ENCODE measurements at regions not wholly inside any gene's neighbourhood (a gene's known extent, or its start where the extent isn't known, plus 50 kb on each side); places are given as distances from the start of the nearest gene placed in this dataset.
"Not testable (repeated sequence)": the region's sequence is repeated elsewhere in the genome, so short reads cannot be mapped to it uniquely, and the experiment has no call there.

- DNase-seq (ENCODE audit: extremely low spot score, unreplicated experiment): no peak
- no peak for TF ChIP-seq CTCF (conservative IDR thresholded peaks at IDR 0.05)
- no peak overlapping the region for H3K4me3 Mint-ChIP-seq
- H3K27me3 Mint-ChIP-seq: no peaks in the 10 kb centered on the region
- H3K27ac Mint-ChIP-seq: no peak overlapping the region
- H3K9me3 Mint-ChIP-seq: no peaks in the 10 kb centered on the region
- H3K36me3 Mint-ChIP-seq: no peaks in the 10 kb centered on the region
- H3K4me1 Mint-ChIP-seq (ENCODE audit: unreplicated experiment): no peaks in the 10 kb centered on the region
These were observed 554.6 kb upstream of the RGMB start for GRCh38 chr5:98218838-98219237.

- Mint-ChIP-seq H3K27me3 (no peaks in the 10 kb centered on the region), H3K27ac (no peak overlapping the region), H3K4me1 (ENCODE audit: unreplicated experiment) (no peaks in the 10 kb centered on the region), H3K9me3 (peaks cover 7% of the 10 kb centered on the region), H3K4me3 (no peak overlapping the region), H3K36me3 (no peaks in the 10 kb centered on the region)
- TF ChIP-seq CTCF (conservative IDR thresholded peaks at IDR 0.05): no peak
- DNase-seq (ENCODE audit: extremely low spot score, unreplicated experiment): no peak
These were observed 546.0 kb upstream of the RGMB start for GRCh38 chr5:98227489-98227888.

GRCh38 chr5:98231089-98231488 is 542.4 kb upstream of the RGMB start:
- H3K27ac Mint-ChIP-seq: no peak overlapping the region
- H3K9me3 Mint-ChIP-seq: peaks cover 7% of the 10 kb centered on the region
- no peak for DNase-seq (ENCODE audit: extremely low spot score, unreplicated experiment)
- H3K4me1 Mint-ChIP-seq (ENCODE audit: unreplicated experiment): no peaks in the 10 kb centered on the region
- no peaks in the 10 kb centered on the region for H3K36me3 Mint-ChIP-seq
- no peak overlapping the region for H3K4me3 Mint-ChIP-seq
- H3K27me3 Mint-ChIP-seq: no peaks in the 10 kb centered on the region
- no peak for TF ChIP-seq CTCF (conservative IDR thresholded peaks at IDR 0.05)

- H3K27me3 Mint-ChIP-seq; H3K36me3 Mint-ChIP-seq; H3K9me3 Mint-ChIP-seq; DNase-seq (ENCODE audit: extremely low spot score, unreplicated experiment); H3K27ac Mint-ChIP-seq; H3K4me1 Mint-ChIP-seq (ENCODE audit: unreplicated experiment); H3K4me3 Mint-ChIP-seq: not testable (repeated sequence)
These were observed 535.7 kb upstream of the RGMB start for GRCh38 chr5:98237794-98238193.

- no peaks in the 10 kb centered on the region for H3K9me3 Mint-ChIP-seq
- H3K4me1 Mint-ChIP-seq (ENCODE audit: unreplicated experiment): no peaks in the 10 kb centered on the region
- TF ChIP-seq CTCF (conservative IDR thresholded peaks at IDR 0.05): no peak
- no peak for DNase-seq (ENCODE audit: extremely low spot score, unreplicated experiment)
- H3K27me3 Mint-ChIP-seq: no peaks in the 10 kb centered on the region
- no peak overlapping the region for H3K4me3 Mint-ChIP-seq
- H3K27ac Mint-ChIP-seq: no peak overlapping the region
- no peaks in the 10 kb centered on the region for H3K36me3 Mint-ChIP-seq
These were observed 529.5 kb upstream of the RGMB start for GRCh38 chr5:98243972-98244371.

GRCh38 chr5:98248949-98249348 is 524.5 kb upstream of the RGMB start:
- Mint-ChIP-seq H3K36me3 (no peaks in the 10 kb centered on the region), H3K27me3 (no peaks in the 10 kb centered on the region)
- no peak for TF ChIP-seq CTCF (conservative IDR thresholded peaks at IDR 0.05)

More at GRCh38 chr5:98248949-98249348, 524.5 kb upstream of the RGMB start:
- Mint-ChIP-seq H3K4me3 (no peak overlapping the region), H3K4me1 (ENCODE audit: unreplicated experiment) (no peaks in the 10 kb centered on the region), H3K27ac (no peak overlapping the region), H3K9me3 (no peaks in the 10 kb centered on the region)
- DNase-seq (ENCODE audit: extremely low spot score, unreplicated experiment): no peak
